GM12873 (cell line): ENCODE measurements at regions not wholly inside any gene's neighbourhood (a gene's known extent, or its start where the extent isn't known, plus 50 kb on each side); places are given as distances from the start of the nearest gene placed in this dataset.

Experiments
- CTCF ChIP-seq: IDR thresholded peaks from 2 replicates; pipeline ENCODE4 v1.5.1; 2012; ENCODE audit warnings: low read depth, mild to moderate bottlenecking, moderate library complexity, low read length, control low read depth; ENCODE audit not compliant: insufficient read depth; ENCODE audit errors: missing control alignments

- no peak for TF ChIP-seq CTCF
Observed at GRCh38 chr14:104518659-104519350, 60.8 kb upstream of the C14orf180 start.

- no peak for TF ChIP-seq CTCF
Observed at GRCh38 chr14:104519721-104520120, 59.8 kb upstream of the C14orf180 start.

- no peak for TF ChIP-seq CTCF
Observed at GRCh38 chr14:104520620-104521410, 58.7 kb upstream of the C14orf180 start.

- TF ChIP-seq CTCF = no peak
Observed at GRCh38 chr14:104521816-104522745, 57.5 kb upstream of the C14orf180 start.

- TF ChIP-seq CTCF = no peak
Observed at GRCh38 chr14:104522926-104523545, 56.5 kb upstream of the C14orf180 start.

GRCh38 chr14:104523546-104523935 lies 56.0 kb upstream of the C14orf180 start:
- TF ChIP-seq CTCF = no peak

- TF ChIP-seq CTCF = no peak
Observed at GRCh38 chr14:104524726-104525125, 54.8 kb upstream of the C14orf180 start.
